Stromal cell of bone marrow (primary cell): ENCODE measurements at regions not wholly inside any gene's neighbourhood (a gene's known extent, or its start where the extent isn't known, plus 50 kb on each side); places are given as distances from the start of the nearest gene placed in this dataset.
A peak's percentile ranks its signal among the peaks of the same experiment; 100 is the strongest.
"Not testable (repeated sequence)": the region's sequence is repeated elsewhere in the genome, so short reads cannot be mapped to it uniquely, and the experiment has no call there.

Experiments used
- DNase-seq: peaks from one replicate; pipeline ENCODE4 v3.0.0-alpha.2; 2012; ENCODE audit warnings: low read depth

DNA sequence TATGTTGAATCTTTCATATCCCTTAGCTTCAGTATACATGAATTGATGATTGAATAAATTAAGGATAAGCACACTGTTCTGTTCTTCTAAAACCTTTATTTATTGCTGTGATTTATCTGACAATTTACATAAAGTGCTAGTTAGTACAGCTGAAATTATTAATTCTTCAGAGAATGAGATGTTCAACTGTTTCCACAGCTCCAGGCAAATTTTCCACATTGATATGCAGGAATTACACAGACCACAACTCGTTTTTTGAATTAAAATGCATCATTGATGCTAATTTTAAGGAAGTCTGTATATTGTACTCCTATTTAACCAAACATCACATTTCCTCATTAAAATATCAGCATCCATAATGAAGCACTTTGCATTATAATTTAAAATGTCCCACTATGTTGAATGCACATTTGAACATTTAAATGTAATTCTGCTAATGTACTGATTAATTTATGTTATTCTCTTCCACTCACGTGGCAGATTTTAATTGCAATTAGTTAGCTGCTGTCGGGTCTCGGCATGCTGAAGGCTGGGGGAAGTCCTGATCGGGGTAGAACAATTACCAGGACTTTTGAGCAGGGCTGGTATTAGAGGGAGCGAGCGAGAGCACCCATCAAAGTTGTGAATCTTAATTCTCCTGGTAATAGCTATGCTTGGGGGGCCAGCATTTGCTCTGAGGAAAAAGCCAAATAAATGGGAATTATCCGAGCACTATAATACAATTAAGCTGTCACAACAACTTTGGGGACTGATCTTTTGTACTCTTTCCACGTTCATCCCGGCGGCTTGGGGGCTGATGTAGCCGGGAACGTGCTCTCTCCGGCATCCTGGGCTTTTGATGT, 136.7 kb upstream of the TMTC4 start:
- no peak for DNase-seq

DNA sequence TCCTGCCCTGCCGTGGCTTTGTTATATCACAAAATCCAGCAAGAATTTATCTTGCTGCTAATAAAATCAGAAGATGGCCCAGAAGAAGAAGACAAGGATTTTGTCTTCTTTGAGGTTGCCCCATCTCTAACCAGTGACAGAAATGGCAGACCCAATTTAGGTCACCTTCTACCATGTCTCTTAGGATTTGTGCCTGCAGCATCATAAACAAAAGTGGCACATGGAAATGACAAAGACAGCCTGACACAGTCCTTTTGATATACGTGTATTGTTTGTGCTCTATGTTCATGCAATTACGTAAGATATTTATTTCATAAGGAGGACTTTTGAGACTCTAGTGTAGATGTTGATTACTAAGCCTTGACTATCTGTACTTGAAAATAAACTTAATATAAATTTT, 135.9 kb upstream of the TMTC4 start:
- no peak for DNase-seq

DNA sequence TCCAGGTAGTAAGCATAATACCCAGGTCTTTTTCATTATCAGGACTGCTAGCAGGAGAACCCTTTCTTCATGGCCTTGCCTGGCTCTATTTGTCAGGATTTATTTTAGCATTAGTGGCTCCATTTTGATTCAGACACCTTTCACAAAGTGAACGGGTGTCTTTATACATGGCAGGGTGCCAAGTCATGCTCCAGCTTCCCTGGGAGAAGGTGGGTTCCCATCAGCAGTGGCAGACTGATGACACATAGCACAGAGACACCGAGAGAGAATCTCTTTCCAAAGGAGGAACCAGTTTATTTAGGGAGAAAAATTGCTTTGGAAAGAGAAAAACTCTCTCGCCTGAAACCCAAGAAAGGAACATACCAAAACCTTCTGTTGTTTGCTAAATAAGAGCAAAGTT, 135.3 kb upstream of the TMTC4 start:
- DNase-seq, result no peak

DNA sequence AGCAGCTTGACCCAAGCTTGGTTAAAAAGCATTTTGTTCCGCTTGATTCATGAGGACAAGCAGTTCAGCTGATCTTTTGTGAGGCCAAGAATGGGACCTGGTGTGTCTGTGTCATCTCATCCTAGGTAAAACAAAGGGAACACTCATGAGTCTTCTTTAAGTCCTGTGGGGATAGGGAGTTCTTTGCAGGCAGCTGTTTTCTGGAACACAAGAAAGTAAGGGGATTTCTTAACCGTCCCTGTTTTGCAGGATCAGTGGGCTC, 134.5 kb upstream of the TMTC4 start:
- no peak for DNase-seq

DNA sequence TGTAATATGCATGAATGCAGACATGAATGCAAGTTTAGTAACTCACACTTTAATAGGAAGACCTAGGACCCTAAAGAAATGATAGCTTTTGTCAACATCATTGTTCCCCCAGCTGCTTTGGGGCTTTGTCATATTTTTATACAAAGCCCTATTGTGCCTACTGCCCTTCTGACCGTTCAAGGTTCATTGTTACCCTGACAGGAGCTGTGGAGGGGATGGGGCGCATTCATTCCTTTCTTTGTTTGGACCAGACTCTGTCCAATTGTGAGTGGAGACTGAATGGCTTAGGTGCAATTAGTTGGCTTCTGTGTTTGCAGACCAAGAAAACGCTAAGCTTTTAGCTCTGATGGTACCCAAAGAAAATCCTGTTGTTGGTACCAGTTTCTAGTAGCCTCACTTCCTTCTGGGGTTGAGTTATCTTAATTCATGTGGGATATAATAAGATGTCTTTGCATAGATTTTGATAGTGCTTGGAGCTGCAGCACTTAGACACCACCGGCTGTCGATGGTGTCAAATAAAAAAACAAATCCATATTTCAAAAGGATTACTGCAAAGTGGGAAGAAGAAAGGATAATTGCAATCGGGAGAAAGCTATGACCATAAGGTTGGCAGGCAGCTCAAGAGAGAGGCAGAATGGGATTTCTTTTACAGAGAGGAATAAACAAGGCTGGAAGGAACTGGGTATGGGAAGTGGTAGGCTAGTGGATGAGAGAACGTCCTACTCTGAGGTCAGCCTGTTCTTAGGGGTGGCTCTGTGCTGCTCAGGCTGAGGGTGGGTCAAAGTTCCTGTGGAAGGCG, 133.9 kb upstream of the TMTC4 start:
- no peak for DNase-seq

DNA sequence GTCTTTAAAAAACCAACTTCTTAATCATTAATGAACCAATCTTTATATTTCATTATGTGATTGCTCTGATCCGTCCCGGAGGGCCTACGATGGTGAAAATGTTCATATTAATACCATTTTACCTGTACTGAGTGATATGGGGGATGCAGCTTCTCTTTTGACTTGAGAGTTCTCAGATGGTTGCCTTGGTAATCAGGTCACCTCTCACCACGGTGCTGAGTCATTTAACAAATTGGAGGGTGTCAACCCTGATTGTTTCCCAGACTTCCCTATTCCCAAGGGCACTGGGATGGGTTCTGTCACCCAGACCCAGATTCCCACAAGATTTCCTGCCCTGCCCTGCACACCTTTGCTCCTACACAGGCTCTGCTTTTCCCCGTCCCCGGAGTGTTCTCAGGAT, 128.5 kb upstream of the TMTC4 start:
- DNase-seq, result no peak

DNA sequence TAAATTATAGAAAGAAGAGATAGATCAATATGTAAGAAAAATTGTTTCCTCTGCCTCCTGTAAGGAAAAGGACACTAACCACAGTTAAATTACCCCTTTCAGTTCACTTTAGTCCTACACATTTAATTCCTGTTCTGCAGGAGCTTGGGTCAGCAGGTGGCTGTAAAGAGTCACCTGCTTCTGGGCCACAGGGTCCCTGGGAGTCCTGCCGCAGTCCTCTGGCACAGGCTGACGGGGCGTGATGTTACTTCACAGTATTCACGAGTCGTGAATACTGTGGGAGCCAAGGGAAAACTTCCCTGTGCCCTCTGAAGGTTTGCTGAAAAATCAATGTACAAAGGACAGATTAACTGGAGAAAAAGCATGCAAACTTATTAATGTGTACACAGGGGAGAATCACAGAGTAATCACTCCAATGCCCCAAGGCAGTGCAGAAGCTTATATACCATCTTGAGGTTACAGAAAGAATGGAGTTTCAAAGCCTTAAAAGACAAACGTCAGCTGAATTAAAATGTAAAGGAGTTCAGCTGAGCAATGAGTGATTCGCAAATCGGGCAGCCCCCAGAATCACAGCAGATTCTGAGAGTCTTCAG, 125.8 kb upstream of the TMTC4 start:
- DNase-seq, result no peak

DNA sequence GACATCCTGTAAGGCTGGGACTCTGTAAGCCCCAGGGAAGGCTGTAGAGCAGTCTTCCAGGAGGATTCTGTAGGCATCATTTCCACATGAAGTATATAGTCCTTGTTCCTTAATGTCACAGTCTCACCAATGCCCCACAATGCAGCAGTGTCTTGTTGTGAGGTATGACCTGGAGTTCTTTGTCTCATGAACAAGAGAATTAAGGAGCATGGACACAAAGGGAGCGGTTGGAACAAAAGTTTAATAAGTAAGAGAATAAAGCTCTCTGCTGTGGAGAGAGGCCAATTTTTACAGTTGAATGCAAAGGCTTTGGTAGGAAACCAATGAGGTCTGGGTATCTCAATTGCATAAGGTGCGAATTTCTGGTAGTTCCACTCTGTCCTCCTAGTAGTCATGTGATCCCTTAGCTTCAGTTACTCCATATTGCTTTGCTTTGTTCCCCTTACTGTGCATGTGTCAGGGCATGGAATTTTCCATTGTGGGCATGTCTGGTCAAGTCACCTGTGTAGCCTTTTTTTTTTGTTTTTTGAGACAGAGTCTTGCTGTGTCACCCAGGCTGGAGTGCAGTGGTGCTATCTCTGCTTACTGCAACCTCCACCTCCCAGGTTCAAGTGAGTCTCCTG, 124.3 kb upstream of the TMTC4 start:
- no peak for DNase-seq

DNA sequence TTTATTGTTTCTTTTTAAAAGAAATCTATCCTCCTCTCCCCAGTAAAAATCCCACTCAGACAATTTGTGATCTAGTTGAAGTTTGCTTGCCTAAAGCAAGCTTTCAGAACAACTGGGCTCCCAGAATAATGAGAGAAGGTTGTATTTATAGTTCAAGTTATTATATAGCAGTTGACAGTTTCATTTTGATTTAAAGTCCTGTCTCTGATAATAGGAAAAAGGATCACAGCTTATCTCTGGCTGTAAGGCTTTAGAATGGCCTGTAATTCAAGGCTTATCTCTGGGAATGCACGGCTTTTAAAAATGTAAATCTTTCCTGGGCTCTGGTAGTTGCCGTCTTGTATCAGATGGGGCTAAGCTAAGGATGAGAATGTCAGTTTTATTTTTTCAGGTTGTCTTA, 123.3 kb upstream of the TMTC4 start:
- no peak for DNase-seq

DNA sequence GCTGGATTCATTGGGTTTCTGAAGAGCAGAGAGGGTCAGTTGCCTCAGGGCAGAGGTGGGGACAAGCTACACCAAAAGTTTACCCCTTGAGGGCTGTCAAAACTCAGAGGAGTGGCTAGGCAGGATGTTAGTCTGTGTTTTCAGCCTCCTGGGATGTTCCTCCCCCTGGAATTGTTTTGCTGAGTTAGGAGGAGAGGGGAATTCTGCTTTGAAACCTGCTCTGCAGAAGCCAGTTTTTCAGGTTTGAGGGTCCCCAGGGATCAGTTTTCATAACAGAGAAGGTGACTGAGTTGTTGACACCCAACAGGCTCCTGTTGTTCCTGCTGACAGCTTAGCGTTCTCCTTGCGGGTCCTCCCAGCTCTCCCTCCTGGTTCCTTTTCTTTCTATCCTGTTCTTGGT, 121.9 kb upstream of the TMTC4 start:
- no peak for DNase-seq

DNA sequence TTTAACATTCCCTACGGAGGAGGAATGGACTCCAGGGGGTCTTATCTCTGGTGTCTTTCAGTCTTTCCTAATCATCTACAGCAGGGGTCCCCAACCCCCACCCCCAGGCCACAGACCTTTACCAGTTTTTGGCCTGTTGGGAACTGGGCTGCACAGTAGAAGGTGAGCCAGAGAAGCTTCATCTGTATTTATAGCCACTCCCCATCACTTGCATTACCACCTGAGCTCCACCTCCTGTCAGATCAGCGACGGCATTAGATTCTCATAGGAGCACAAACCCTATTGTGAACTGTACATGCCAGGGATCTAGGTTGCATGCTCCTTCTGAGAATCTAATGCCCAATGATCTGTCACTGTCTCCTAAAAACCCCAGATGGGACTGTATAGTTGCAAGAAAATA, 120.0 kb upstream of the TMTC4 start:
- DNase-seq, result no peak

DNA sequence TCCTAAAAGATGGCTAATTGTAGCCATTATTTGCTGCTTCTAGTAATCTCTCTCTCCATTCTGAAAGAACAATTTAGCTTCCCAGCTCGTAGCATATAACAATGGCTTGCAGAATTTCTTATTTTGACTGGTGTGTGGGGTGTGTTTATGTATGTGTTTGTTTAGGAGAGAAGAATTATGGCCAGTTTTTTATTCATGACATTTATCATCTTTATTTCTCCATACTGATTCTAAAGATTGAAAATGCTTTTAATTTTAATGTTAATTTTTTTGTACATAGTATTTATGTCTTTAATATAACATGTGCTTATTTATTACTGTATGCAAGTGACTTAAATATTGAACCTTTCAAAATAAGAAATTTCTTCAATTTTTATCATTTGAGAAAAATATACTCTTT, 115.8 kb upstream of the TMTC4 start:
- DNase-seq, result no peak

DNA sequence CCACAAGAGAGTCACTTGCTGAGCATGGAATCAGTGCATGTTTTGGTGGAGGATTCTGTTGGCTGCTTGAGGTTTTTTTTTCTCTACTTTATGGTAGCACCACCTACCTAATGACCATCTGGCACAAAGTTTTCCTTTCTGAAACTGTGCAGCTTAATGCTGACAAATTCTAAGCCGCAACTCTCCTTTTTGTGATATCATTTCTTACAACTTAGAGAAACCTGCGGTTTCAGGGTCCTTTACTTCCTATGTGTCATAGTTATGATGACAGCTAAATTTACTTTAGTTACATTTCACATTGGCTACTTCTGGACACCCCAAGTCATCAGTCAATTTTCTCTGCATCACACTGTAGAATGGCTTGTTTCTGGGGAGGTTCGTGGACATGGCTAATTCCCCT, 115.4 kb upstream of the TMTC4 start:
- peak; percentile 9 for DNase-seq

DNA sequence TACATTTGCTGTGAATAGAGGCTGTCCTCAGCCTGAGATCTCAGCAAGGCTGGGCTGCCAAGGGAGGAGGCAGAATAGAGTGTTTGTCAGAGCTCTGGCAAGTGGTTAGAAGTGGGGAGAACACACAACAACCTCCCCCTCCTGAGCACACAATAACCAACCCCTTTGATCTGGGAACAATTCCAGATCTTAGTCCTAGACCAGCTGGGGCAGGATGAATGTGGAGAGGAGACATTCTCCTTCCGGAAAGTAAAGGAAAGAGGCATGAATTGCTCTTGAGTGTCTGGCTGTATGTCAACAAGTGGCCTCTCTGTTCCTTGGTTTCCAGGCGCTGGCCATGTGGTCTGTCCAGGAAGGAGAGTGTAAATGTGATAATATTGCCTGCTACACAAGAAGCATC, 114.9 kb upstream of the TMTC4 start:
- DNase-seq, result peak; percentile 9

DNA sequence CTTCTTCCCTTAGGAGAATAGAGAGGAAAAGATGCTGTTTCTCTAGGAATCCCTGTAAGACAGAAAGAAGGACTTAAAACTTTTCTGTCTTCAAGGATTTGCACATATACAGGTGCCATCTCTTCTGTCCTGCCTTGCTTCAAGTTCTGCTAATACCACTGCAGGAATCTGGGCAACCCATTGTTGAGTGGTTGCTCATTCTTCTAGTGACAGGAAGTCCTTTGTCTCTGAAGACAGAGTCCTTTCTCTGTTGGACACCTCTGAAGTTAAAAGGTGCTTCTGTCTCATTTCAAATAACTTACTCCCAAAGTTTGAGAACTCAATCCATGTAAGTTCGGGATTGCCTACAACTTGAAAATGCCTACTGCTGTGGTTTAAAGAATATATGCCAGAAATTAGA, 114.4 kb upstream of the TMTC4 start:
- no peak for DNase-seq

DNA sequence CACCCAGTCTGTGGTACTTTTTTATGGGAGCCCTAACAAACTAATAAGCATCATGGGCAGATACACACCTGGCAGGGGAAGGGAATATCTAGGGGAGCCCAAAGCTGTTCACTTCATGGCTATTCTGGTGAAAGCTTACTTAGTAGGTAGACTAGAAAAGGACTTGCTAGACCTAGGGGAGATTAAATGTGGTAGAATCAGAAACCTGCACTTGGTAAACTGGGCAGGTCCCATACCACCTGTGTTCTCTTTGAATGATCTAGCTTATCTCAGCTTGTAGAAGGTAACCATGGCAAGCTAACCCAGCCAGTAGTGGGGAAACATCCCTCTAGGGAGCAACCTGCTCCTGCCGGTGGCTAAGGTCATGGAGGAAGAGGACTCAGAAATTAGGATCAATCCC, 113.9 kb upstream of the TMTC4 start:
- no peak for DNase-seq

DNA sequence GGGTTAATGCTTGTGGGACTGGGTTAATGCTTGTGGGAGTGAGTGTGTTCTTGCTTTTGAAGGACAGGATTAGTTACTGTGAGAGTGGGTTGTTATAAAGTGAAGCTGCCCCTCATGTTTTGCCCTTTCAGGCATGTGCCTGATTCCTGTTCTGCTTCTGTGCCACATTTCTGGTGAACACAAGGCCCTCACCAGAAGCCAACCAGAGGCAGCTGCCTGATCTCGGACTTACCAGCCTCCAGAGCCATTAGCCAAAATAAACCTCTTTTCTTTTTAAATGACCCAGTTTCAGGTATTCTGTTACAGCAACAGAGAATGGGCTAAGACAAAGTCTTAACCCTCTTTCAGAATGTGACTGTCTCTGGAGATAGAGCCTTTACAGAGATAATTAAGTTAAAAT, 113.3 kb upstream of the TMTC4 start:
- no peak for DNase-seq

DNA sequence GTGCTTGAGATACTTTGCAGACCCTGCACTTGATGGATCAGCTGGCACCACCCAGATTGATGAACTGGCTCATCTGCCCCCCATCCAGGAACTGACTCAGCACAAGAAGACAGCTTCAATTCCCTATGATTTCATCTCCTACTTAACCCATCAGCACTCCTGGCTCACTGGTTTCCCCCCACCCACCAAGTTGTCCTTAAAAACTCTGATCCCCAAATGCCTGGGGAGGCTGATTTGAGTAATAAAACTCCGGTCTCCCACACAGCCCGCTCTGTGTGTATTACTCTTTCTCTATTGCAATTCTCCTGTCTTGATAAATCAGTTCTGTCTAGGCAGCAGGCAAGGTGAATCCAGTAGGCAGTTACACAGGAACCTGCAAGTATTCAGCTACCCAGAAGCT, 102.1 kb upstream of the TMTC4 start:
- DNase-seq, result not testable (repeated sequence)

DNA sequence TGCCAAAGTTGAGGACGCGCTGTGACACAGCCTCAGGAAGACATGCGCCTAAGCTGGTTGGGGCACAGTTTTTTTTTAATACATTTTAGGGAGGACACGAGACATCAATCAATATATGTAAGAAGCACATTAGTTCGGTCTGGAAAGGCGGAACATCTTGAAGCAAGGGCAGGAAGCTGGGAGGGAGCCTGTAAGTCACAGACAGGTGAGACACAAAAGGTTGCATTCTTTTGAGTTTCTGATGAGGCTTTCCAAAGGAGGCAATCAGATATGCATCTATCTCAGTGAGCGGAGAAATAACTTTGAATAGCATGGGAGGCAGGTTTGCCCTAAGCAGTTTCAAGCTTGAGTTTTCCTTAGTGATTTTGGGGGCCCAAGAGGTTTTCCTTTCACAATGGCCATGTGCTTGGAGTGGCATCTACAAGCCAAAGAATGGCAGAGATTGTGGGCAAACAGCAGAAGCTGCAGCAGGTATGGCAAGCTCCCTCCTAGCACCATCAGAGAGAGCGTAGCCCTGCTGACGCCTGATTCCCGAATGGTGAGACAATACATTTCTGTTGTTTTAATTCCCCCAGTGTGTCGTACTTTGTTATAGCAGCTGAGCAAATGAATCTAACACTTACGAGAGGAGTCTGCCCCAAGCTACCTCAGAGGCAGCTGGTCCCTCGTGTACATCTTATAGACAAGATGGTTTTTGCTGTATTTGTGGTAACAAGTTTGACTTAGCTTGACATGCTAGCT, 99.5 kb upstream of the TMTC4 start:
- DNase-seq, result no peak

DNA sequence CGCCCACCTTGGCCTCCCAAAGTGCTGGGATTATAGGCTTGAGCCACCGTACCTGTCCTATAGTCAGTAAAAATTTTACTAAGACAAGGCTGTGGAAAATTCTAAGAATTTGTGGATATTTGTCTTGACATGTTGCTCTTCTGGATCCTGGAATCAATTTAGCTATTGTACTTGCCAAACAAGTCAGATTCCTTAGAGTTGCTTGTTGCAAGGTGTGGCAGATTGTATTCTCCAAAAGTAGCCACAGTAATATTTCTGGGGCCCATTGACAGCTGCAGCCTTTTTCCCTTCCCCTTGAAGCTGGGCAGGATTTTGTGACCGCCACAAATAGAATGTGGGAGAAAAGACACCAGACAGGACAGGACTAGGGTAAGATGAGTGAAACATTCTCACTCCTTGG, 98.8 kb upstream of the TMTC4 start:
- no peak for DNase-seq

DNA sequence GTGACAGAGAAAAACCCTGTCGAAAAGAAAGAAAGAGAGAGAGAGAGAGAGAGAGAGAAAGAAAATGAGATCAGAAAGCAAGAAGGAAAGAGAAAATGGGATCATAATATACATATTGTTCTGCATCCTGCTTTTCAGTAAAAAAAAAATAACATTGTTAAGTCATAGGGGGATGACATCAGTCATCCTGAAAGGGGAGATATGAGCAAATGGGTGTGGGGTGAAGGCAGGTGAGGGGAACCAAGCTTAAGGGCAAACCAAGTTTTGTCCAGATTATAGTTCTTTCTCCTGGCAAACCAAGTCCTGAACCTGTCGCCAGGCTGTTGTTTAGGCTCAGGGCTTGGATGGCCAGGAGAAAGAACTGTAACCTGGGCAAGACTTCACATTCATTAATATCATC, 92.6 kb upstream of the TMTC4 start:
- DNase-seq, result no peak

DNA sequence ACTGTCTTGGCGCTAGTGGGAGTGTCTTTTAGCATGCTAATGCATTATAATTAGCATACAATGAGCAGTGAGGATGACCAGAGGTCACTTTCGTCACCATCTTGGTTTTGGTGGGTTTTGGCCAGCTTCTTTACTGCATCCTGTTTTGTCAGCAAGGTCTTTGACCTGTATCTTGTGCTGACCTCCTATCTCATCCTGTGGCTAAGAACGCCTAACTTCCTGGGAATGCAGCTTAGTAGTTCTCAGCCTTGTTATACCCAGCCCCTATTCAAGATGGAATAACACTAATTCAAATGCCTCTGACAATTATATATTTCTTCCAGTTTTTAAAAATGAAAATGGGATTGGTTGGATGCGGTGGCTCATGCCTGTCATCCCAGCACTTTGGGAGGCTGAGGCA, 92.0 kb upstream of the TMTC4 start:
- not testable (repeated sequence) for DNase-seq
